H4 (cell line): ENCODE measurements at regions not wholly inside any gene's neighbourhood (a gene's known extent, or its start where the extent isn't known, plus 50 kb on each side); places are given as distances from the start of the nearest gene placed in this dataset.

Experiments
- DNase-seq: peaks from one replicate; pipeline ENCODE4 v3.0.0-alpha.2; 2015; ENCODE audit warnings: low spot score

GRCh38 chr15:61633951-61634350, 404.8 kb upstream of the RORA start:
- no peak for DNase-seq

- DNase-seq: no peak
Observed at GRCh38 chr15:61629269-61629668, 400.2 kb upstream of the RORA start.

- DNase-seq: no peak
Observed at GRCh38 chr15:61624950-61625349, 395.8 kb upstream of the RORA start.

GRCh38 chr15:61623746-61624145, 394.6 kb upstream of the RORA start:
- no peak for DNase-seq

GRCh38 chr15:61621865-61622264, 392.8 kb upstream of the RORA start:
- DNase-seq: no peak

- peak; percentile 16 for DNase-seq
Observed at GRCh38 chr15:61621146-61621545, 392.0 kb upstream of the RORA start.

- no peak for DNase-seq
Observed at GRCh38 chr15:61620151-61620550, 391.0 kb upstream of the RORA start.

- DNase-seq: peak; percentile 64
Observed at GRCh38 chr15:61613729-61614128, 384.6 kb upstream of the RORA start.

GRCh38 chr15:61613138-61613537, 384.0 kb upstream of the RORA start:
- no peak for DNase-seq

- DNase-seq: no peak
Observed at GRCh38 chr15:61612111-61612510, 383.0 kb upstream of the RORA start.

GRCh38 chr15:61605343-61605742, 376.2 kb upstream of the RORA start:
- DNase-seq: no peak

GRCh38 chr15:61598655-61599054, 369.6 kb upstream of the RORA start:
- no peak for DNase-seq

- no peak for DNase-seq
Observed at GRCh38 chr15:61584410-61584809, 355.3 kb upstream of the RORA start.

- no peak for DNase-seq
Observed at GRCh38 chr15:61582092-61582491, 353.0 kb upstream of the RORA start.

- no peak for DNase-seq
Observed at GRCh38 chr15:61575597-61575996, 346.5 kb upstream of the RORA start.

- DNase-seq: no peak
Observed at GRCh38 chr15:61571026-61571425, 341.9 kb upstream of the RORA start.

GRCh38 chr15:61564785-61565184, 335.7 kb upstream of the RORA start:
- DNase-seq: no peak

- no peak for DNase-seq
Observed at GRCh38 chr15:61558172-61559136, 329.4 kb upstream of the RORA start.

- peak; percentile 60 for DNase-seq
Observed at GRCh38 chr15:61556037-61556648, 327.0 kb upstream of the RORA start.

- no peak for DNase-seq
Observed at GRCh38 chr15:61549727-61550126, 320.6 kb upstream of the RORA start.

- no peak for DNase-seq
Observed at GRCh38 chr15:61545763-61546162, 316.7 kb upstream of the RORA start.

GRCh38 chr15:61541516-61541915, 312.4 kb upstream of the RORA start:
- no peak for DNase-seq

GRCh38 chr15:61537337-61537736, 308.2 kb upstream of the RORA start:
- DNase-seq: no peak
